Activated CD4-positive, alpha-beta T cell treated with anti-CD3 and anti-CD28 coated beads, Interleukin-10, Interleukin-2, amounts not matched to agents 100 ng/mL and 50 ng/mL, durations not matched to agents 16 hours and 8 hours (primary cell): ENCODE measurements at regions not wholly inside any gene's neighbourhood (a gene's known extent, or its start where the extent isn't known, plus 50 kb on each side); places are given as distances from the start of the nearest gene placed in this dataset.

Experiments
- DNase-seq: peaks from one replicate; pipeline ENCODE4 v3.0.0-alpha.2; 2020

GRCh38 chr2:88281302-88282217 lies 111.4 kb downstream of the THNSL2 start:
- DNase-seq = no peak

DNA sequence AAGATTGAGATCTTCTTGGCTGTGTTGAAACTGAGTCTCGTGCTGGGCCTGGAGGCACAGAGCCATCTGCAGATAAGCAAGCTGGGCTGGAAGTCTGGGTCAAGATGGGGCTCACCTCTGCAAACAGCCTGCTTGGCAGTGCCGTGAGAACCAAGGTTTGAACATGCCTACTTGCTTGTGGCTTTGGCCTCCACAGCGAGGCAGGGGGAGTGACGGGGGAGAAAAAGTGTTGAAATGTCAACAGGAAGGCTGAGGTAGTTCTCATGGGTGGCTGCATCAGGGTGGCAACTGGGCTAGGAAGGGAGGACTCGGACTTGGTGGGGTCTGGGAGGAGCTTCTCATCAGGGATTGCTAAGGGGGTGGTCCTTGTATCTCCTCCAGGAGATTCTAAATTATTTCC lies 99.7 kb downstream of the THNSL2 start:
- no peak for DNase-seq

DNA sequence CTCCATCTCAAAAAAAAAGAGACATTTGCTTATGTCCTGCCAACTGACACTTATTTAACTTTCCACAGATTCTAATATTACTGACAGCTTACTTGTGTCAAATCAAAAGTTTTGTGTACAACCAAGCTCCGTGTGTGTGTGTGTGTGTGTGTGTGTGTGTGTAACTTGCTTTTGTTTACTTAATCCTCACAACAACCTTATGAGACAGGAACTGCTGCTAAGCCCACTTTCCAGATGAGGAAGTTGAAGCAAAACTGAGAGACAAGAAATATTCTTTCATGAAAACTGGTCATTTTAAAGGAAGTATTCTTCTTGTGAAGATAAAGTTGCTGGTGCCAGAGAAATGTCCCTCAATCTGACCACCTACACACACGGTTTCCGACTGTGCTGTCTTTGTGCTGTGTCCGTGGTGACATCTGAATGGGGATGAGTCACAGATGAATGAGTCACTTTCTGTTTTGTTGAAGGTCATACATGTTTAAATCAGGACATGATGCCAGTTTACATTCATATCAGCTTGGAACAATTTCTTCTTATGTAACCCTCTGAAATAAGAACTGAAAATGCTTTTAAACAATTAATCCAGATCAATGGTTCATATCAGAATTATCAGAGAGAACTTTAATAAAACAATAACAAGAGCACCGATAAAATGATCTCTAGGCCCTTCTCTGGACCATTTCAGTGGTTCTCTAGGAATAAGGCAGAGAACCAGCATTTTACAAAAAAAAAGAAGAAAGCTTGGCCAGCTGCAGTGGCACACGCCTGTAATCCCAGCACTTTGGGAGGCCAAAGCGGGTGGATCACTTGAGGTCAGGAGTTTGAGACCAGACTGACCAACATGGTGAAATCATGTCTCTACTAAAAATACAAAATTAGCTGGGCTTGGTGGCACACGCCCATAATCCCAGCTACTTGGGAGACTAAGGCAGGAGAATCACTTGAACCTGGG lies 95.5 kb downstream of the THNSL2 start:
- DNase-seq = peak; percentile 56

- DNase-seq = no peak
Measured at GRCh38 chr2:88263861-88264260, 93.7 kb downstream of the THNSL2 start.

DNA sequence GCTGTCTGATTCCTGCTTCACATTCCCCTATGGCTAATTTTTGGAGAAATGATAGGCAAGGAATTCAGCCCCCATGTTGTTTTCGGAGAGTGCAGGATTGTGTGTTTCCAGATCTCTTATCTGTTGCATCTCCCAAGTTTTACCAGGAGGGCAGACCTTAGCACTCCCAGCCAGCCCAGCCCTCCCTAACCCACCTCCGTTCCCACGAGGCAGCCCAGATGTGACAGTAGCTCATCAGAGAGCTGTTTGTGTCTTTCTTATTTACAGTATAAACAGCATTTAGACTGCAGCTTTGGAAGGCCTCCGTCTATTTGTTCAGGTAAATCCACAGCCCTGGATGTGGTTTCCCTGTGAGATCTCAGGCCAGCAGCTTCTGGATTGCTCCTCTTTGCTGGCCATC lies 91.6 kb downstream of the THNSL2 start:
- no peak for DNase-seq

GRCh38 chr2:88258208-88258607 lies 88.1 kb downstream of the THNSL2 start:
- DNase-seq = no peak

DNA sequence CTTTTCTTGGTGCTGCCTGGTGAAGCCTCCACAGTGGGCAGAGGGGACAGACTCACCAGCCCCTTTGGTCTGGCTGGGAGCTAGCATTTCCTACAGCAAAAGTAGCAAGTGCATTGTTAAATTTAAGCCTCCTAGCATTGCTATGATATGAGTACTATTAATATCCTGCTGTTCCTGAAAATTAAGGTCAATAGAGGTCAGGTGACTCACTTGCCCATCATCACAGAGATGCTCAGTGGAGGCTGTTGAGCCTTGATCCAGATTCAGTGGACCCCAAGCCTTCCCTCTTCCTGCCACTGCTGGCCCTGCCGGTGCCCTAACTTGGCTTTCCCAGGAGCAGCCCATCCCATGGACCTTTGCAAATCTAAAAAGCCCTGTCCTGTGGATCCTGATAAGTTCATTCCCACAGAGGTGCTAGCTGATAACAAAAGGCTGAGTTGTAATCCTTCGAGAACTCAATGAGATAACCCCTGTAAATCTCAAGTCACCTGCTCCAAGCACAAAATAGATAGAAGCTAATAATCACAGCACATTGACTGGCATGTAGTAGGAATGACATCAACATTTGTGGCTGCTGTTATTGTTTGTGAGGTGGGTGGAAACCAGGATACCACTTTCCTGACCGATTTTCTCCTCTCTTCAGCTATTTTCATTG lies 84.4 kb downstream of the THNSL2 start:
- no peak for DNase-seq

GRCh38 chr2:88253997-88254396 lies 83.9 kb downstream of the THNSL2 start:
- DNase-seq = no peak

DNA sequence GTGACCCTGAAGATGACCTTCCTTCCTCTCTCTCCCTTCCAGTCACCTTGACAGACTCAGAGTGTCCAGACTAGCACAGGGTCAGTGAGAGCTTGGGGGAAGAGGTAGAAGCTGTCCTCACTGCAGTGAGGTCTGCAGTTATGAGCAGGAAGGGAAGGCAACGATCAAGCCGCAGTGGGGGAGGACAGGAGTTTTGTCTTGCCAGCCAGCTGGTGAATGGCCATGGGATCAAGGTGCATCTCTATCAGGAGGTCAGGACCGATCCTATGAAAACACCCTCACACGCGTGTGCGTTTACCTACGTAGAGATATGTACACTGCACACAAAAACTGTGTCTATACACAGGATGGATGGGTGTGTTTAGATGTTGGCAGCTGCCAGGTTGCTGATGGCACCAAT lies 83.2 kb downstream of the THNSL2 start:
- no peak for DNase-seq

- DNase-seq = no peak
Measured at GRCh38 chr2:88252646-88253045, 82.5 kb downstream of the THNSL2 start.

DNA sequence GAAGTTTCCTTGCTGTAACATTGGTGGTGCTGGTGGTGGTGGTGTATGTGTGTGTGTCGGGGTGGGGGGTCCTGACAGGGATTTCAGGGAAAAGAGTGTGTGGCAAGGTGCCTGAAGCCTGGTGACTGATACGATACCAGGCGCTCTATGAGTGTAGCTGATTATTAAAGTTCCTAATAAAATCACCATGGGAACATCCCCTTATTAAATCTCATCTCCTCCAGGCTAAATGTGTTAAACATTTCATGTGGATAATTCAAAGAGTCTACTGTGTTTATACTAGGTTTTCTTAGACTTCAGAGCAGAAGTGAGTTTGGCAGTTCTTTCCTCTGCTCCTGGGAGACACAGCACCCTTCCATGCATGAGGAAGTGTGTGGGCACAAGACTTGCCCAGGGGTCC lies 82.0 kb downstream of the THNSL2 start:
- DNase-seq = no peak

DNA sequence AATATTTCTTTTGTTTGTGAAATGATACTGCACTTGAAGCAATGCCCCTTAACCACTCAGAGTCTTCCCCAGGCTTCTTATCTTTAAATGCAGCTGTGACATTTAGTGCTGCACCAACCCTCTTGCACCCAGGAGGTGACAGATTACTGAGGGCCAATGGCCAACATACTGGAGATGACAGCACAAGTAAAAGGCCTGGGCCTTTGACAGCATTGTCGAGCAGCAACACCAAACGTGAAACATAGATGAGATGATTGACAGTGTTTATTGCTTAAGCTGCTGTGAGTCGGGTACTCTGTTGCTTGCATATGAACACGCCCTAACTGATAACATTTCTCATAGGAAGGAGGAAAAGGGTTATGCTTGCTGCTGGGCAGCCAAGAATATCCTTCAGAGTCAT lies 80.3 kb downstream of the THNSL2 start:
- no peak for DNase-seq

- no peak for DNase-seq
Measured at GRCh38 chr2:88248280-88248828, 78.2 kb downstream of the THNSL2 start.

GRCh38 chr2:88247531-88247930 lies 77.4 kb downstream of the THNSL2 start:
- peak; percentile 12 for DNase-seq

GRCh38 chr2:88245109-88245508 lies 75.0 kb downstream of the THNSL2 start:
- no peak for DNase-seq

GRCh38 chr2:88239781-88240180 lies 69.6 kb downstream of the THNSL2 start:
- DNase-seq = no peak

DNA sequence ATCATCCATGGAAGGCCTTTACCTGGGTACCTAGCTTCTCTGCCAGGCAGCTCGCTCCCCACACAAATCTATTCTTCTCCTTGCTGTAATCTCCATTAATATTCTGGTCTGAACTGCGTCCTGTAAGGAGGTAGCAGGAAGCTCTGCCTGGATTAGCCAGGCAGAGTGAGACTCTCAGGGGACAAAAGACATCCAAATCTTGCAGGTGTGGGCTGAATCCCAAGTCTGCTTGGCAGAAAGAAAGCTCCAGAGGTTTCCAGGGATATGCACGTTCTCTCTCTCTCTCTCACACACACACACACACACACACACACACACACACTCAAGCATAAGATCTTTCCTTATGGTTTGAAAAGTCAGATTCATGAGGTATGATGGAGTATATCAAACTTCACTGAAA lies 66.5 kb downstream of the THNSL2 start:
- no peak for DNase-seq
